ENCODE measurements at regions not wholly inside any gene's neighbourhood (a gene's known extent, or its start where the extent isn't known, plus 50 kb on each side); places are given as distances from the start of the nearest gene placed in this dataset.
"Not testable (repeated sequence)": the region's sequence is repeated elsewhere in the genome, so short reads cannot be mapped to it uniquely, and the experiment has no call there.

DNA sequence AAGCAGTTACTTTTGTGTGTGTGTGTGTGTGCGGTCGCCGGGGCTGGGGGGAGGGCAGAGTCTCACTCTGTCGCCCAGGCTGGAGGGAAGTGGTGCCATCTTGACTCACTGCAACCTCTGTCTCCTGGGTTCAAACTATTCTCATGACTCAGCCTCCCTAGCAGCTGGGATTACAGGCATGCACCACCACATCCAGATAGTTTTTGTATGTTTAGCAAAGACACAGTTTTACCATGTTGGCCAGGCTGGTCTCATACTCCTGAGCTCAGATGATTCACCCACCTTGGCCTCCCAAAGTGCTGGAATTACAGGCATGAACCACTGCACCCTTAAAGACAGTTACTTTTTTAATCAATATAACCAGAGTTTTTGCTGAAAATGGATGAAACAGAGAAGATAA, 207.0 kb downstream of the PTPRC start:
- POLR2A ChIA-PET, result no interaction called here
- ATAC-seq (no peak), DNase-seq (no peak)
- Mint-ChIP-seq H3K4me1 (no peaks in the 10 kb centered on the region), H3K27me3 (no peaks in the 10 kb centered on the region), H3K36me3 (peaks cover 9 to 16% (median 15%) of the 10 kb centered on the region in 3 donors), H3K4me3 (no peak overlapping the region), H3K9me3 (peaks cover 0 to 4% (median 0%) of the 10 kb centered on the region in 9 donors), H3K27ac (no peak overlapping the region)

DNA sequence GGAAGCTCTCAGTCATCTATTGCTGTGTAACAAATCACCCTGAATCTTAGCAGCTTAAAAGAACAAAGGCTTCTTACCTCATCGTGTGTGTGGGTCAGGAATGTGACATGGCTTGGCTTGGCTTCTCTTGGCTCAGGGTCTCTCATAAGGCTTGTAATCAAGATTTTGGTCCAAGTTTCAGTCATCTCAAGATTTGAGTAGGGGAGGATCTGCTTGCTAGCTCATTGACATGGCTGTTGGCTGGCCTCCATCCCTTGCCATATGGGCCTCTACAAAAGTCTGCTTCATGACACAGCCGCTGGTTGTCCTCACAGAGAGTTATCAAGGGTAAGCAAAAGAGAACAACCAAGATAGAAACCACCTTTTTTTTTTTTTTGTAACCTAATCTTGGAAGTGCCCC, 207.7 kb downstream of the PTPRC start:
- Mint-ChIP-seq H3K36me3 (peaks cover 9 to 20% (median 19%) of the 10 kb centered on the region in 3 donors), H3K9me3 (peaks cover 0 to 4% (median 0%) of the 10 kb centered on the region in 9 donors), H3K4me3 (no peak overlapping the region), H3K27ac (no peak overlapping the region), H3K27me3 (no peaks in the 10 kb centered on the region), H3K4me1 (no peaks in the 10 kb centered on the region)
- POLR2A ChIA-PET, result no interaction called here
- DNase-seq (no peak), ATAC-seq (no peak)

DNA sequence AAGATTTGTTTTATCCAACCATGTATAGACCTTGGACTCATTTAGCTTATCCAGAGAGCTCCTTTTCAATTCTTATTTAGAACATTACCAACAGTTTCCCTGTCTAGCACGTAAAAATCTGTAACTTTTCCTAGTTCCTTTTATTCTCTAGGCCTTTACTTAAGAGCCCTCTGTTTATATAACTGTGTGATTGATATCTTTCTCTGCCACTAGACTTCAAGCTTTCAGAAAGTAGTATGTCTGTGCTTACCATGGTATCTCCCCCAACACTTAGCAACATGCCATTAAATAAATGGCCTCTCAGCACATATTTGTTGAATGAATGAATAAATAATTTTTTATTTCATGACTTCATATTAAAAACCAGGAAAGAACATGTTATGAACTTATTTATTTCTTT, 209.4 kb downstream of the PTPRC start:
- Mint-ChIP-seq H3K4me1 (no peaks in the 10 kb centered on the region), H3K27ac (no peak overlapping the region), H3K9me3 (peaks cover 0 to 4% (median 0%) of the 10 kb centered on the region in 9 donors), H3K4me3 (no peak overlapping the region), H3K27me3 (no peaks in the 10 kb centered on the region), H3K36me3 (peaks cover 9 to 22% (median 19%) of the 10 kb centered on the region in 3 donors)
- POLR2A ChIA-PET, result no interaction called here
- no peak for ATAC-seq
- DNase-seq, result no peak

DNA sequence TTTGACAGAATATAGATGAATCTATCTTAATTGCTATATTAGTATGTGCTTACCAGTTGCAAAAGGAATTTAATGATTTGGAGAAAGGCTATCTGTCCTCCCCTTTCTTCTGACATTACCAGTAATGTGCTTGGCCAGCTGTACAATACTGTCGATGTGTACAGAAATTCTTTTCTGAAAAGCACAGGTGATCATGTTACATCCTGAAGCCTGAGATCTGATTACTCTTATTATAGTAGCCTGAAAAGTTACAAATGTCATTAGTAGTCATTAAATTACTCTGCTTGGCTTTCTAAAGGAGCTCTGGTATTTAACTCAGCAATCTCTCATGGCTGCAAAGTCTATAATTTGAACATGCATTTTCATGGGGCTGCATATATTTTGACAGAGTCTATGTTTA, 209.8 kb downstream of the PTPRC start:
- Mint-ChIP-seq H3K36me3 (peaks cover 9 to 24% (median 19%) of the 10 kb centered on the region in 3 donors), H3K4me1 (no peaks in the 10 kb centered on the region), H3K4me3 (no peak overlapping the region), H3K27ac (no peak overlapping the region), H3K27me3 (no peaks in the 10 kb centered on the region), H3K9me3 (peaks cover 0 to 4% (median 0%) of the 10 kb centered on the region in 9 donors)
- DNase-seq (no peak), ATAC-seq (no peak)
- POLR2A ChIA-PET, result no interaction called here

DNA sequence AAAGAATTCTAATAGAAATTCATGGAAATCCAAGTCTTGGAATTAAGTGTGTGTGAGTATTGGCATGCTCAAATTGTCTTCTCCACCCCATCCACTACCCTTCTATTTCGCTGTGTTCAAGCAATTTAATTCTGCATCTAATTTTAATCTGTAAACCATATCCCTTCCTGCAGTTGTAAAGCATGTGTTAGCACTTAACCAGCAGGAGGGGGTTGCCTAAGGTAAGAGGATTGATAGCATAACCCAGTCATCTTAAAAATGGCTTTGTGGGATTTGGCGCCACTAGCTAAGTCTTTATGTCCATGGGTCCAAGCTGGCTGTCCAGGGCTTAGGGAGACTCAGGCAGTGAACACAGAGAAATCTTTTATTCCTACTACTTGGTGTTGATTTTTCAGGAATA, 210.3 kb downstream of the PTPRC start:
- no peak for DNase-seq
- Mint-ChIP-seq H3K4me1 (no peaks in the 10 kb centered on the region), H3K9me3 (peaks cover 0 to 4% (median 0%) of the 10 kb centered on the region in 9 donors), H3K27me3 (no peaks in the 10 kb centered on the region), H3K36me3 (peaks cover 10 to 28% (median 22%) of the 10 kb centered on the region in 3 donors), H3K27ac (peak overlapping the region in 1 of 10 donors; percentile 3), H3K4me3 (no peak overlapping the region)
- POLR2A ChIA-PET, result no interaction called here
- no peak for ATAC-seq

DNA sequence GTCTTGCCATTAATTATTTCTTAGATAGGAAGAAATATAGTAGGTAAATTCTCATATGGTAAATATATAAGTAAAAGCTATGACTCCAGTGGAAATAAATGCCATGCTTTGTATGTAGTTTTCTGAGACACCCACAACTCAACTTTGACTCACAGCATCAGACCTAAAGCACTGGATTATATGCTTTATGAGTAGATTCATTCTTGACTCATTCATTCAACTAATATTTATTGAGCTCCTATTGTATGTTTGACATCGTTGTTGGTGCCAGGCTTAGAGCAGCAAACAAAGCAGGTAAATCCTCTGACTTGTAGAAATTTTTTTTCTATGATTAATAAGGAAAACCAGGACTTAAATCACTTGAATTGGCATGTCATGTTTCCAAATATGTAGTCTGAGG, 211.4 kb downstream of the PTPRC start:
- POLR2A ChIA-PET, result no interaction called here
- peaks cover 0 to 4% (median 0%) of the 10 kb centered on the region in 9 donors for H3K9me3 Mint-ChIP-seq
- no peak for ATAC-seq
- H3K36me3 Mint-ChIP-seq, result peaks cover 14 to 31% (median 24%) of the 10 kb centered on the region in 3 donors
- no peak for DNase-seq
- no peaks in the 10 kb centered on the region for H3K4me1 Mint-ChIP-seq
- H3K27me3 Mint-ChIP-seq, result no peaks in the 10 kb centered on the region
- peak overlapping the region in 1 of 10 donors; percentile 21 for H3K27ac Mint-ChIP-seq
- no peak overlapping the region for H3K4me3 Mint-ChIP-seq

DNA sequence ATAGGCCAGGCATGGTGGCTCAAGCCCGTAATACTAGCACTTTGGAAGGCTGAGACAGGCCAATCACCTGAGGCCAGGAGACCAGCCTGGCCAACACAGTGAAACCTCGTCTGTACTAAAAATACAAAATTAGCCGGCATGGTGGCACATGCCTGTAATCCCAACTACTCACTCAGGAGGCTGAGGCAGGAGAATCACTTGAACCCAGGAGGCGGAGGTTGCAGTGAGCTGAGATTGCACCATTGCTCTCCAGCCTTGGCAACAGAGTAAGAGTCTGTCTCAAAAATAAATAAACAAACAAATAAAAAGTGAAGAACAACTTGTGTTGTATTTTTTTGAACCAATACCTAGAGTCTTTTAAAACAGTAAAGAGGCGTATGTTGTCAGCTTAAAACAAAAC, 212.1 kb downstream of the PTPRC start:
- ATAC-seq, H3K9me3 Mint-ChIP-seq, H3K4me1 Mint-ChIP-seq, DNase-seq, H3K27me3 Mint-ChIP-seq, H3K27ac Mint-ChIP-seq, POLR2A ChIA-PET, H3K4me3 Mint-ChIP-seq: not testable (repeated sequence)
- H3K36me3 Mint-ChIP-seq, result peaks cover 14 to 31% (median 24%) of the 10 kb centered on the region in 3 donors

DNA sequence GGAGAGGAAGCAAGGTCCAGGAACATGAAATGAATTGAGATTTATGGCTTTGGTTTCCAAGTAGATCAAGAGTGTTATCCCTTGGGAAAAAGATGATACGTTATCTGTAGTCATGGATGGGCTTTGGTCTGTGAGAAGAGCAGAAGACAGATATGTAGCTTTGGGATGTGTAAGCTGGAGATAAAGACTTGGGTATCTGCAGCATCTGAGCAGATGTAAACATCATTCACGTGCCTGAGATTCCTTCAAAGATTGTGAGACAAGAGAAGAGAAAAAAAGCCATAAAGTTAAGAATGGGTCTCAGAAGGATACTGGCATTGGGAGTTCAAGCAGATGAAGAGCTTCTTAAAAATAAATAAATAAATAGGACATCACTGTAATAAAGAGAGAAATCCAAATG, 217.8 kb downstream of the PTPRC start:
- Mint-ChIP-seq H3K4me1 (peaks cover 0 to 6% (median 0%) of the 10 kb centered on the region in 4 donors), H3K27ac (no peak overlapping the region), H3K9me3 (peaks cover 0 to 3% (median 0%) of the 10 kb centered on the region in 9 donors), H3K36me3 (peaks cover 23 to 28% (median 28%) of the 10 kb centered on the region in 3 donors), H3K4me3 (no peak overlapping the region), H3K27me3 (no peaks in the 10 kb centered on the region)
- POLR2A ChIA-PET, result no interaction called here
- DNase-seq (no peak), ATAC-seq (no peak)

DNA sequence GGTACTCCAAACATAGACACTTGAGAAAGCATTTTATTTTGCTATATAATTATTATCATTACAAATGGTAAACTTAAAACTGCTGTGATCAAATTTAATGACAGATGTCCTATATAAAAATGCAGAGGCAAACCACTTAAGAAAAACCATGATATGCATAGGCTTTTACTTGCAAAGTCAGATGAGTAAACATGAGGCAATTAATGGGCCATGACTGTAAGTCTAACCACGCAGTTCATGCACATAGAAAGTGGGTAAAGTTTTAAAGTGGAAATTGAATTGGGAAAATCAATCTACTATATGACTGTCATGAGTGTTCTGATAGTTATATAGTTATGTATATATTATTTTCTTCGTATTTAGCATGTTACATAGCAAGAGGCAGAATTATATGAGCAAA, 219.2 kb downstream of the PTPRC start:
- no peaks in the 10 kb centered on the region for H3K27me3 Mint-ChIP-seq
- H3K9me3 Mint-ChIP-seq, result peaks cover 0 to 3% (median 0%) of the 10 kb centered on the region in 9 donors
- no peak overlapping the region for H3K4me3 Mint-ChIP-seq
- H3K4me1 Mint-ChIP-seq, result peaks cover 0 to 6% (median 0%) of the 10 kb centered on the region in 4 donors
- H3K27ac Mint-ChIP-seq, result no peak overlapping the region
- H3K36me3 Mint-ChIP-seq, result peaks cover 23 to 28% (median 26%) of the 10 kb centered on the region in 3 donors
- DNase-seq, result no peak
- no peak for ATAC-seq
- POLR2A ChIA-PET, result no interaction called here

DNA sequence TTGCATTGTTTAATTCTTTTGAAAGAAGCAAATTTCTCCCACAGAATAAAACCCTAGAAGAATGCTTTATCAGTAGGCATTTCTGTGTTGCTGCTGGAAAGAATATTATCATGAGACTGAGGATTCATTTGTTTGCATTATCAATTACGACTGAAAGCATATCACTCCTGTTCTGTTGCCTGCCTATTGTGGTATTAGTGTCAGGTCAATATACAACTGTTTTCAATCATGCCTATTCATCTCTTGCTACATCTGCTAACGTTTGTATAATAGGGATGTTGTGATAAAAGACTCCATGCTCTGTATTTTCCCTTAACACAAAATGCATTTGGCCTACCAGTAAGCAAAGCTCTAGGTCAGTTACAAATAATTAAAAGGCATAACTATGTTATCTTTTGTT, 221.5 kb downstream of the PTPRC start:
- Mint-ChIP-seq H3K27me3 (no peaks in the 10 kb centered on the region), H3K27ac (no peak overlapping the region), H3K4me3 (no peak overlapping the region), H3K4me1 (peaks cover 0 to 6% (median 0%) of the 10 kb centered on the region in 4 donors), H3K36me3 (peaks cover 17 to 25% (median 18%) of the 10 kb centered on the region in 3 donors), H3K9me3 (no peaks in the 10 kb centered on the region)
- DNase-seq, result no peak
- no peak for ATAC-seq
- POLR2A ChIA-PET, result no interaction called here

DNA sequence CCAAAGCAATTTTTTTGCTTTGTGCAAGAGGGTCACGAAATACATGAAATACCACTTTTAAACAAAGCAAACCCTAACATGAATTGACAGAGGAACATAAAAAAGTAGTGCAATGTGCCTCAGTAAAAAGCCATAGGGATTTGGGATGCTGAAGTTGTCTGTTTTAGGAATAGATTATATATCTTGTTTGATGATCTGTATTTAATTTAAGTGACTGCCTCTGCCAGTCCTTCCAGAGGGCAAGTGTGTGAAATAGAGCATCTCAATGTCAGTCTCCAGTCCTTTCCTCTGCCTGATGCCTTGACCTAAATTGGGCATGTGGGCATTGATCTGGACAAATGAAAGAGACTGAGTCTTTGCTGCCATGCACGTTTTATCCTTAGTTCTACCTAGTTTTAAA, 222.8 kb downstream of the PTPRC start:
- Mint-ChIP-seq H3K27me3 (no peaks in the 10 kb centered on the region), H3K9me3 (no peaks in the 10 kb centered on the region), H3K27ac (no peak overlapping the region), H3K4me1 (peaks cover 0 to 6% (median 0%) of the 10 kb centered on the region in 4 donors), H3K4me3 (no peak overlapping the region), H3K36me3 (peaks cover 16 to 22% (median 17%) of the 10 kb centered on the region in 3 donors)
- ATAC-seq, result no peak
- POLR2A ChIA-PET, result no interaction called here
- no peak for DNase-seq

DNA sequence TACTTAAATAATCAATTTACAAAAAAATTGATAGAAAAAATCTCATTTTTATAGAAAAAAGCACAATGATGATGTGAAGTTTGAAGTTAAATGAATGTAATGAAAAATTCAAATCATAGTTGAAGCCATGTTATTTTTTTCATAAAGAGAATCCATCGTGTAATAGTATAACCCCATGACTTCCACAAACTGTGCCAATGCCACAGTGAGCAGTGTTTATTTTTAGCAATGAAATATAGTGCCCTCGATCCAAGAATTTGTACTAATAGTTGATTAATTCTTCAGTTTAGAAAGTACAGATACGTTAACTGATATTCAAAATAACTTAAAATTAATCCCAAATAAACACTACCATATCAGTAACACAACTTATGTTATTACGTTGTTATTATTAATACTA, 225.9 kb downstream of the PTPRC start:
- Mint-ChIP-seq H3K4me3 (no peak overlapping the region), H3K9me3 (no peaks in the 10 kb centered on the region), H3K27ac (no peak overlapping the region), H3K36me3 (peaks cover 0 to 2% (median 0%) of the 10 kb centered on the region in 3 donors), H3K4me1 (no peaks in the 10 kb centered on the region), H3K27me3 (no peaks in the 10 kb centered on the region)
- ATAC-seq (no peak), DNase-seq (no peak)
- POLR2A ChIA-PET, result no interaction called here

DNA sequence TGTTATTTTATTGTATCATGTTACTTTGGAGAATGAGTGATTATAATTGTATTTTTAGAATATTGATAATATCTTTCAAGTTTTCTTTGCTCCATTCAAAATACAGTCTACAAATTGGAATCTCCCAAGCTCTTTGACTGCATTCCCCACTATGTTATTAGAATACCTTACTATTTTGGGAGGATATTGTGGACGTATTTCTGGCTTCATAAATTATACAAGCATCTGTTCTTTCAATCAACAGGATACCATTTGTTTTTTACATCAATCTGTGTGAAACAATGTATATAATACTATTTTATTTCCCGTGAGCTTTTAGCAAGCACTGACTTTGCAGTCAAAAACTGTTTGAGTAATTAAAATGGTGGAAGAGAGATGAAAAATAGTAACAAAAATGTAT, 226.5 kb downstream of the PTPRC start:
- no peaks in the 10 kb centered on the region for H3K4me1 Mint-ChIP-seq
- no peaks in the 10 kb centered on the region for H3K27me3 Mint-ChIP-seq
- POLR2A ChIA-PET, result no interaction called here
- DNase-seq (no peak), ATAC-seq (no peak)
- no peaks in the 10 kb centered on the region for H3K9me3 Mint-ChIP-seq
- no peak overlapping the region for H3K4me3 Mint-ChIP-seq
- no peak overlapping the region for H3K27ac Mint-ChIP-seq
- H3K36me3 Mint-ChIP-seq, result peaks cover 0 to 2% (median 0%) of the 10 kb centered on the region in 3 donors

DNA sequence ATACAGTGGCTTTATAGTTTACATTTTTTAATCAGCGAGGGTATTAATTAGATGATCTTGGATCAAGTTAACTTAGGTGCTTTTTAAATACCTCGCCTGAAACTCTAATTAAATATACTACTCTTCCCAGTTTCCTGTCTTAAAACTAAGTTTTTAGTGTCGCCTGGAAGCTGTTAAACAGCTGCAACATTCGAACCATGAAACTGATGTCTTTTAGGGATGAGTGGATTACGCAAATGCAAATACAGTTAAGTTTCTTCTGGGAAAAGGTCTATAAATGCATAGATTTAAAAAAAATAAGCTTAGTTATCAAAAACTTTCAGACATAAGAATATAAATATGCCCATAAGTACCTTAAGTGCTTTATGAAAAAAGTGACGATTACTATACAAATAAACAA, 228.3 kb downstream of the PTPRC start:
- Mint-ChIP-seq H3K27ac (no peak overlapping the region), H3K27me3 (no peaks in the 10 kb centered on the region), H3K9me3 (peaks cover 0 to 2% (median 0%) of the 10 kb centered on the region in 9 donors), H3K4me1 (no peaks in the 10 kb centered on the region), H3K36me3 (peaks cover 0 to 9% (median 7%) of the 10 kb centered on the region in 3 donors), H3K4me3 (no peak overlapping the region)
- no peak for ATAC-seq
- POLR2A ChIA-PET, result no interaction called here
- no peak for DNase-seq
